Testis (tissue), 2 donors: ENCODE measurements at regions not wholly inside any gene's neighbourhood (a gene's known extent, or its start where the extent isn't known, plus 50 kb on each side); places are given as distances from the start of the nearest gene placed in this dataset.

Experiments
- DNase-seq: peaks from one replicate; pipeline ENCODE4 v3.0.0-alpha.2; 2019
- H3K27ac ChIP-seq, 2 donors: fragments of 200-600 bp; sonication (generic); one replicate each; pipeline ENCODE4 v1.5.1; 2019
- H3K27me3 ChIP-seq: fragments of 200-600 bp; sonication (generic); one replicate; pipeline ENCODE4 v1.5.1; 2019
- H3K36me3 ChIP-seq: fragments of 200-600 bp; sonication (generic); one replicate; pipeline ENCODE4 v1.5.1; 2017; ENCODE audit warnings: low read depth; ENCODE audit errors: missing control alignments
- H3K4me1 ChIP-seq: fragments of 200-600 bp; sonication (generic); one replicate; pipeline ENCODE4 v1.5.1; 2019
- H3K4me3 ChIP-seq, 2 donors: fragments of 200-600 bp; sonication (generic); one replicate each; pipeline ENCODE4 v1.5.1; 2017 to 2019
- H3K9me3 ChIP-seq: fragments of 200-600 bp; sonication (generic); one replicate; pipeline ENCODE4 v1.5.1; 2017
- CTCF ChIP-seq, 3 experiments: fragments of 450-650 bp in 2 of 3; fragments of 200-600 bp in 1 of 3; sonication (generic) in 1 of 3; IDR thresholded peaks; one replicate each; pipeline ENCODE4 v1.5.1; 2016 to 2019; ENCODE audit warnings: antibody characterized with exemption in 3 of 3, mild to moderate bottlenecking in 2 of 3, moderate library complexity in 1 of 3
- POLR2A ChIP-seq: fragments of 450-650 bp; IDR thresholded peaks from one replicate; pipeline ENCODE4 v1.6.1; 2017; ENCODE audit warnings: antibody characterized with exemption, mild to moderate bottlenecking, moderate library complexity
- WGBS, 2 donors: methylation state at CpG; one replicate each; pipeline ENCODE4 v1.1.5; 2018; 5-methylcytosine and 5-hydroxymethylcytosine counted together
- intact Hi-C: fragments of 100-400 bp; cut with DNase I; formaldehyde crosslinking; loops from one replicate; pipeline ENCODE4 v1.15.1; 2023; ENCODE audit warnings: low total_unique reads

DNA sequence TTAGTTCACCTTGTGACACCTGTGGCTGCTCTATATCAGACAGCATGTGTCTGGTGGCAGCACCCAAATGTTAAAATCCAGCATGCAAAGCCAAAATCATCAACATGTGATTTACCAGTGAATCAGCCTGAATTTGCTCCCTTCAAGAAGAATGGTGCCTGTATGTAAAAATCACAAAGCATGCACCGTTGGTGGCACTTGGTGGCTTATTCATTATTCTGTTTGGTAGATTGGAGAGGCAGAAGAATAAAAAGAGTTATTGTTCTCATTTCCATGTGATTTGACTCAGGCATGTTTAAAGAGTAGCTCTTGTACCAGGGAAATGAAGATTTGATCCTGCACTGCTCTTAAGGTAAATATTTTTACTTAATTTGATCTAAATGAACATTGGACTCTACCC, 143.9 kb upstream of the MPPED2 start:
- no peaks in the 10 kb centered on the region for H3K9me3 ChIP-seq
- no peaks in the 10 kb centered on the region for H3K27me3 ChIP-seq
- H3K4me1 ChIP-seq = peaks cover 3% of the 10 kb centered on the region
- H3K36me3 ChIP-seq = no peaks in the 10 kb centered on the region
- no peak for TF ChIP-seq POLR2A
- no peak for TF ChIP-seq CTCF (IDR thresholded peaks at IDR 0.05)
- intact Hi-C loops = no loop called here
- 70 to 94% methylated on average over 1 of the region's 1 CpG for WGBS, 2 donors
- no peak overlapping the region for H3K4me3 ChIP-seq
- no peak for DNase-seq
- no peak overlapping the region for H3K27ac ChIP-seq

GRCh38 chr11:30729187-30729713, 143.1 kb upstream of the MPPED2 start:
- no peaks in the 10 kb centered on the region for H3K36me3 ChIP-seq
- no peak for TF ChIP-seq POLR2A
- 24 to 29% methylated on average over 1 of the region's 1 CpG for WGBS, 2 donors
- intact Hi-C loops = no loop called here
- H3K4me3 ChIP-seq = no peak overlapping the region
- peaks cover 3% of the 10 kb centered on the region for H3K4me1 ChIP-seq
- DNase-seq = no peak
- H3K27ac ChIP-seq = no peak overlapping the region
- no peaks in the 10 kb centered on the region for H3K9me3 ChIP-seq
- H3K27me3 ChIP-seq = no peaks in the 10 kb centered on the region

- Histone ChIP-seq H3K4me3 (no peak overlapping the region), H3K9me3 (no peaks in the 10 kb centered on the region), H3K4me1 (peaks cover 3% of the 10 kb centered on the region), H3K36me3 (no peaks in the 10 kb centered on the region), H3K27ac (peak overlapping the region; percentile 9 to 15), H3K27me3 (no peaks in the 10 kb centered on the region)
- WGBS, 2 donors = 26 to 51% methylated on average over 2 of the region's 2 CpGs
- DNase-seq = peak; percentile 79
- intact Hi-C loops = no loop called here
- no peak for TF ChIP-seq POLR2A
These were observed 139.6 kb upstream of the MPPED2 start for GRCh38 chr11:30725645-30726195.

- Histone ChIP-seq H3K27me3 (no peaks in the 10 kb centered on the region), H3K4me3 (no peak overlapping the region), H3K36me3 (no peaks in the 10 kb centered on the region), H3K27ac (no peak overlapping the region), H3K4me1 (peaks cover 3% of the 10 kb centered on the region), H3K9me3 (no peaks in the 10 kb centered on the region)
- DNase-seq = no peak
- intact Hi-C loops = no loop called here
- TF ChIP-seq POLR2A (no peak), CTCF (IDR thresholded peaks at IDR 0.05) (no peak)
These were observed 138.1 kb upstream of the MPPED2 start for GRCh38 chr11:30724274-30724673.

DNA sequence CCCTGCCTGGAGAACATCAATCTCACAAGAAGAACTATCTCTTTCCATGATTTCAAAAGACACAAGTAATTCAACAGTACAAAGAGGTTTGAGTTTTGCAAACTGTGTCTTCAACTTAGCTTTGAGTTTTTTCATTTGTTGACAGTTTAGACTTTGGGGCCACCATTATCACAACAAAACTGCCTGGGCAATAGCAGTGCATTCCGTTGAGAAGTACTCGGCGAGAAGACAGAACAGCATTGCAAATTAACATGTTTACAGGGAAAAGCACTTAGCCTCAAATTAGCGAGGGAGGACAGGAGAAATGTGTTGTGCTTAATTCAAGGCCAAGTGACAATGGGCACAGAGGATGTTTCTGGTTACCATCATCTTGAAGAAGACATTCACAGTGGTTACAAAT, 133.2 kb upstream of the MPPED2 start:
- TF ChIP-seq CTCF (IDR thresholded peaks at IDR 0.05) (no peak), POLR2A (no peak)
- intact Hi-C loops = no loop called here

GRCh38 chr11:30717641-30718040, 131.5 kb upstream of the MPPED2 start:
- DNase-seq = no peak
- Histone ChIP-seq H3K4me3 (no peak overlapping the region), H3K9me3 (no peaks in the 10 kb centered on the region), H3K4me1 (peaks cover 23% of the 10 kb centered on the region), H3K27ac (no peak overlapping the region), H3K36me3 (no peaks in the 10 kb centered on the region), H3K27me3 (no peaks in the 10 kb centered on the region)
- TF ChIP-seq POLR2A = no peak
- TF ChIP-seq CTCF (IDR thresholded peaks at IDR 0.05) = no peak
- intact Hi-C loops = no loop called here
- 74 to 79% methylated on average over 7 of the region's 7 CpGs for WGBS, 2 donors

More for the DNA sequence above, 133.2 kb upstream of the MPPED2 start:
- peaks cover 14% of the 10 kb centered on the region for H3K4me1 ChIP-seq
- WGBS, 2 donors = 26 to 54% methylated on average over 4 of the region's 4 CpGs
- H3K36me3 ChIP-seq = no peaks in the 10 kb centered on the region
- H3K27ac ChIP-seq = peak overlapping the region in 1 of 2 donors; percentile 20
- H3K4me3 ChIP-seq = no peak overlapping the region
- no peaks in the 10 kb centered on the region for H3K27me3 ChIP-seq
- H3K9me3 ChIP-seq = no peaks in the 10 kb centered on the region
- no peak for DNase-seq
